GM18951 (cell line): ENCODE measurements at regions not wholly inside any gene's neighbourhood (a gene's known extent, or its start where the extent isn't known, plus 50 kb on each side); places are given as distances from the start of the nearest gene placed in this dataset.

Experiments
- POLR2A ChIP-seq: IDR thresholded peaks from 4 replicates; pipeline ENCODE4 v1.6.1; 2011; ENCODE audit warnings: mild to moderate bottlenecking; ENCODE audit not compliant: insufficient read length, insufficient read depth; ENCODE audit errors: extremely low read depth
- in situ Hi-C: fragments of 300-500 bp; cut with MboI; formaldehyde crosslinking; loops from one replicate; pipeline ENCODE4 v1.12.0; 2022; ENCODE audit warnings: low sequenced_read_pairs, mixed read lengths, inconsistent platforms; ENCODE audit not compliant: unreplicated experiment

GRCh38 chr12:85352016-85352415 is 72.0 kb downstream of the ALX1 start:
- no peak for TF ChIP-seq POLR2A
- in situ Hi-C loops = no loop called here

DNA sequence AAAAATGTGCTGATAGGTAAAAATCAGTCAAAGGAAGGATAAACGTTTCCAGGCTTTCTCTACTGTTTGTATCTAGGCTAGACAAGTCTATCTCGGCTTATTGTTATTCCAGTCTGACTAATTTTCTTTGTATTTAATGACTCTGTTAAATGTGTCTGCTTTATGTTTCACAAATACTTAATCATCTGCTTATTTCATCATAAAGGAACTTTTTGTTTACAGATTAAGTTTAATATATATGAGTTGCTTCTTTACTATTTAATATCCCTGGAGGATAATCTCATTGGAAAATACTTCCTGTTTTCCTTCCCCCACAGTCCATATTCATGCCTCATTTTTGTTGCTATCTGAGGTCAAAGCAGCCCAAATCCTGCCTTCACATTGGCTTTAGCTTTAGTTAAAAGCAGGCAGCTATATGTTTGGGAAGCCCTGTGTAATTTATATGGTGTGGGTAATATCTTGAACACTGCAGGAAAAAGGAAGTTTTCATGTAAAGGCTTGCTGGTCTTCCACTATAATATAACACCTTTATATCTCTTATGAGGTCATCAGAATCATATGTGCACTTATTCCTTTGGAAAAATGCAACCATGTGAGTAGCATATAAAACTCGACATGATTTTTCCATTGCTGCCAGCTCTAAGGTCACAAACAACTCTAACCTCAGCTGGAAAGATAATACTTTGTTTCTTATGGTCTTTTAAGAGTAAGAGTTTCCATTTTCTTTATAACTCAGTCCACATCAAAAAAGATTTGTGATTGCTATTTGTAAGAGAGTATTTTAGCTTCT is 76.8 kb downstream of the ALX1 start:
- no peak for TF ChIP-seq POLR2A
- in situ Hi-C loops = no loop called here

DNA sequence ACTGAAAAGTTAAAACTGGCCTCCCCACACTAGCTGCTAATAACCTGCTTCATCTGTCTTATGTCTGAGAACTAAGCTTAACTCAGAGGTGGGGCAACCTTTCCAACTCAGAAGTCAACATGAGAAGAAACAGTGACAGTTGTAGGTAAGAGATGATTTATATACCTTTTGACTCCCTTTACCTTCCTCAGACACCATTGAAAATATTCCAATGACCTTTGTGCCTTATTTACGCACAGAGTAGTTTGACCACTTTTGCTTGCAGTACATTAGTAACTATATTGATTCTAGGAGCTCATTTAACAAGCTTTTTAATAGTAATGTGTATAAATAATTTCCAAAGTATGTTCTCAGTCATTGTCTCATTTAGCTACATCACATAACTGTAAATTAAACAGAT is 77.6 kb downstream of the ALX1 start:
- no peak for TF ChIP-seq POLR2A
- in situ Hi-C loops = no loop called here

- in situ Hi-C loops = no loop called here
- TF ChIP-seq POLR2A = no peak
These were observed 78.7 kb downstream of the ALX1 start for GRCh38 chr12:85358715-85359114.

DNA sequence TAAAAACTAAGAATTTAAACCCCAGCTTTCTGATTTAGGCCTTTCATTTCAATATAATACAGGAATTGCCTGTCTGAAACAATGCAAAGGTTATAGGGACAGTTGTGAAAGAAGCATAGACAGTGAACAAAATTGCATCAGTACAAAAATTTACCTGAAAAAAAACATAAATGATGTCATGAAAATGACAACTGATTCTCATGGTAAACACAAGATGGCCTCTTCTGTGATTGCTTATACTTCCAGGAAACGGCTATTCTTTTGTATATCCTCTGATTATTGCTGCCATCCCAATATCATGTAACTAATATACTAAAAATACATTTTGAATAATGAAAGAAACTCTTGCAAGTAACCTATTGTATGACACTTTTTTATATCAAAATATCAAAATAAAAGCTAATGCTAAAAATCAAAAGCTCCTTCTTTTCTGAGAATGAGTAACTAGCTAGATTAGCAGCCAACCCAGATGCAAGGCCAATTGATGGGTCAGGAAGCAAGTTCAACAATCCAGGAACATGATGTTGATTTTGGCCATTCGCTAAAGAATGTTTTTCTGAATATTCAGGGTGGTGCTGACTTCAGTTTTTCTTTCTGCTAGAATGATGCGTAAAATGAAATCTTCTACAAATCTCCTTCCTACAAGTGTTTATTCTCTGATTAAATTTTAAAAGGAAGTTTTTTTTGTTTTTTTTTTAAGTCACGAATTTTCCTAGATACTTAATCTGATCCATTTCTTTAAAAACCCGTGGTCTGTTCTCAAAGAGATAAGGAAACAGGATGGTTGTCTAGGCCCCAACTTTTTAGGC is 83.6 kb downstream of the ALX1 start:
- TF ChIP-seq POLR2A = no peak
- in situ Hi-C loops = no loop called here

GRCh38 chr12:85367936-85368335 is 87.9 kb downstream of the ALX1 start:
- TF ChIP-seq POLR2A = no peak
- in situ Hi-C loops = no loop called here

DNA sequence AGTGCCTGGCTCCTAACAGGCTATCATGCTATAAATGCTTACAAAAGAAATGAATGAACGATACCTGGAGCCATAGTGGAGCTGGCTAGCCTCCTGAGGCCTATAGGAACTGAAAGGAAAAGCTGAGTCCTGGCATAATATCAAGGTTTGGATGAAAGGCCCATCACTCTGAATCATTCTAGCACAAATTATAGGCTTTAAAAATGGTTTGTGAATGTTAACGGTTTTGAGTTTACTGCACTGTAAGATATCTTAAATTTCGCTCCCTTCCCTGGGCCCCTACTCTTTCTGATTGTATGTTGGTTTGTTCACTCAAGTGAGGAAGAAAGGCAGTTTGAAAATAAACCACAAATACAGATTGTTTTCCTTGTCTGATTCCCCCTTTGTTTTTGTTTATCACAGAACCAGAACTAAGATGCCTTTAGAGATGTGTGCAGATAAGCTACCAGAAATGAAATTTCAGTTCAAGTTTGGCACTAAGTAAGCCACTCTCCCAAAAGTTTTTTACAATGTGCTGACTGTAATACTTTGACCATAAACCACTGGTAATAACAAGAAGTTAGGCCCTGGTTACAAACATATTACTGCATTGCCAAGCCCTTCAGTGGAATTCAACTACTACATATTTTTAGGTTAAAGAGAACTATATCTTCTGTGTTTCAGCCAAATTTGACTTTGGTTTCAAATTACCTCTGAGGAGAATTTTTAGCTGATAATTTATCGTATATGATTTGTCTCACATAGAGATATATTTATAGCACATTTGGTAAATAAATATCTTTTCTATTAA is 89.5 kb downstream of the ALX1 start:
- TF ChIP-seq POLR2A = no peak

GRCh38 chr12:85373045-85373444 is 93.0 kb downstream of the ALX1 start:
- TF ChIP-seq POLR2A = no peak
- in situ Hi-C loops = no loop called here

More for the DNA sequence above, 89.5 kb downstream of the ALX1 start:
- in situ Hi-C loops = no loop called here

- no peak for TF ChIP-seq POLR2A
- in situ Hi-C loops = no loop called here
These were observed 95.0 kb downstream of the ALX1 start for GRCh38 chr12:85374981-85375380.

- in situ Hi-C loops = no loop called here
- no peak for TF ChIP-seq POLR2A
These were observed 105.4 kb downstream of the ALX1 start for GRCh38 chr12:85385406-85385805.

DNA sequence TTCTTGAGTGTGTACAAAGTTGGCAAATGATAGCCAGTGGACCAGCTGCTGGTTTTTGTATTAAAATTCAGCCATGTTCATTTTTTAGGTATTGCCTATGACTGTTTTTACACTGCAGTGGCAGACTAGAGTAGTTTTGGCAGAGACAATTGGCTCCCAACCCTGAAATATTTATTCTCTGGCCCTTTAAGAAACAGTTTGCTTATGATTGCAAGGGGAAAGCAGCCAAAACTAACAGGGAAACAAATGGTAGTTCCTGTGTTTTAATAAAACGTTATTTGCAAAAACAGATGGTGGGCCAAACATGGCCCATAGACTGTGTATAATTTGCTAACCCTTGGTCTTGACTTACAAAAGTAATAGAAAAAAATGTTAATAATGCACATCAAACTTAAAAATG is 110.2 kb downstream of the ALX1 start:
- no peak for TF ChIP-seq POLR2A
- in situ Hi-C loops = no loop called here

- in situ Hi-C loops = no loop called here
- no peak for TF ChIP-seq POLR2A
These were observed 112.5 kb downstream of the ALX1 start for GRCh38 chr12:85392508-85392907.

DNA sequence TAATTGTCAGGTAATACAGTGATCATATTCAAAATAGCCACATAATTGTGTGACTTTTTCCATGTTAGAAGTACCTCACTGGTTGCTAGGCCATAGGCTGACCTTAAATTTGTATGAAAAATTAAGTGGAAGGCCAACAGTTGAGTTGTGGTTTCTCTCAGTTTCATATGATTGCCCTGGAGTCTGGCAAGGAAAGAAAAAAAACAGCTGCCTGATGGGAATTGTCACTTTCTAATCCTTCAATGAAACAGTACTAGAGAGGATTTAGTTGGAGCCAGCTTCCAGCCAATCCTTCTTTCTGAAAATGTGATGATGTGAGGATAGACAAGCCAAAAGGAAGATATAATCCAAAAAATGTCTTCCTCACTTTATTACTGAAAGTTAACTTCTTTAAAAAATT is 113.6 kb downstream of the ALX1 start:
- in situ Hi-C loops = no loop called here
- TF ChIP-seq POLR2A = no peak
